H1 (cell line): ENCODE measurements at regions not wholly inside any gene's neighbourhood (a gene's known extent, or its start where the extent isn't known, plus 50 kb on each side); places are given as distances from the start of the nearest gene placed in this dataset.

Experiments
- CTCF ChIA-PET: fragments of 300-600 bp; sonication (Branson Sonifier 250); formaldehyde crosslinking; loops from one replicate; lab custom pipeline; 2021; ENCODE audit not compliant: partially characterized antibody; lab: Charles Lee
- POLR2A ChIA-PET: fragments of 300-600 bp; sonication (Branson Sonifier 250); formaldehyde crosslinking; loops from one replicate; lab custom pipeline; 2021; ENCODE audit warnings: inconsistent platforms; ENCODE audit not compliant: partially characterized antibody; lab: Charles Lee
- DNase-seq, 2 experiments: peaks; one replicate each; pipeline versions ENCODE4 v3.0.0 to v3.0.0-alpha.2; 2010 to 2022; ENCODE audit warnings: low spot score in 2 of 2, low read depth in 1 of 2, mixed read lengths in 1 of 2
- FAIRE-seq: peaks from 2 replicates; lab custom pipeline; 2011; peaks lifted over from hg19 to GRCh38; lab: Jason Lieb, UNC
- H2AFZ ChIP-seq: 2 replicates; pipeline ENCODE4 v1.8.1; 2012; ENCODE audit warnings: low read length, inconsistent platforms
- H2AK5ac ChIP-seq: 2 replicates; pipeline ENCODE4 v1.6.1; 2013; ENCODE audit warnings: low read depth, low read length
- H2BK120ac ChIP-seq: replicated peaks from 2 replicates; pipeline ENCODE3; 2013; ENCODE audit warnings: low read depth, low read length, inconsistent platforms
- H2BK12ac ChIP-seq: 2 replicates; pipeline ENCODE4 v1.6.1; 2013; ENCODE audit warnings: low read depth, low read length
- H2BK15ac ChIP-seq: 2 replicates; pipeline ENCODE4 v1.6.1; 2013; ENCODE audit warnings: low read length
- H2BK20ac ChIP-seq: 2 replicates; pipeline ENCODE4 v1.6.1; 2013; ENCODE audit warnings: low read length
- H2BK5ac ChIP-seq: 2 replicates; pipeline ENCODE4 v1.6.1; 2013; ENCODE audit warnings: low read depth, low read length
- H3K14ac ChIP-seq: 2 replicates; pipeline ENCODE4 v1.6.1; 2013; ENCODE audit warnings: inconsistent platforms; ENCODE audit not compliant: insufficient read length
- H3K18ac ChIP-seq: 2 replicates; pipeline ENCODE4 v1.6.1; 2013; ENCODE audit warnings: low read length; ENCODE audit errors: extremely low read depth
- H3K23ac ChIP-seq: 2 replicates; pipeline ENCODE4 v1.6.1; 2013; ENCODE audit warnings: inconsistent platforms; ENCODE audit not compliant: insufficient read length
- H3K23me2 ChIP-seq: 2 replicates; pipeline ENCODE4 v1.6.1; 2013; ENCODE audit warnings: low read depth, low read length
- H3K27ac ChIP-seq: 2 replicates; pipeline ENCODE4 v1.6.1; 2011; ENCODE audit warnings: low read depth, low read length, inconsistent platforms
- H3K27me3 ChIP-seq, 4 experiments: replicated peaks in 1 of 4; 1 replicate in 1 of 4; 2 replicates in 3 of 4; pipeline versions ENCODE4 v1.6.1 to v1.8.1; 2011 to 2013; ENCODE audit warnings: low read length in 3 of 4, mild to moderate bottlenecking in 3 of 4, inconsistent platforms in 2 of 4, mixed read lengths in 2 of 4, moderate library complexity in 1 of 4; ENCODE audit not compliant: control insufficient read depth in 3 of 4, insufficient read depth in 3 of 4; ENCODE audit errors: extremely low read depth in 1 of 4
- H3K36me3 ChIP-seq, 4 experiments: 2 replicates each; pipeline versions ENCODE4 v1.6.1 to v1.8.1; 2011 to 2013; ENCODE audit warnings: mild to moderate bottlenecking in 4 of 4, low read length in 3 of 4, moderate library complexity in 2 of 4, control low read depth in 1 of 4, inconsistent platforms in 1 of 4; ENCODE audit not compliant: insufficient read depth in 4 of 4, control insufficient read depth in 2 of 4
- H3K4ac ChIP-seq: replicated peaks from 2 replicates; pipeline ENCODE3; 2013; ENCODE audit warnings: low read length, low read depth, mixed read lengths, inconsistent platforms; ENCODE audit not compliant: insufficient read length
- H3K4me1 ChIP-seq, 4 experiments: replicated peaks in 1 of 4; 1 replicate in 1 of 4; 2 replicates in 3 of 4; pipeline versions ENCODE4 v1.6.1 to v1.8.1; 2011 to 2013; ENCODE audit warnings: low read length in 3 of 4, inconsistent platforms in 2 of 4, mixed read lengths in 1 of 4; ENCODE audit not compliant: insufficient read depth in 4 of 4, control insufficient read depth in 3 of 4
- H3K4me2 ChIP-seq, 2 experiments: 2 replicates each; pipeline versions ENCODE4 v1.6.1 to v1.8.1; 2011 to 2013; ENCODE audit warnings: low read depth in 2 of 2, low read length in 2 of 2, control low read depth in 1 of 2, inconsistent platforms in 1 of 2, mild to moderate bottlenecking in 1 of 2; ENCODE audit not compliant: insufficient read depth in 1 of 2
- H3K4me3 ChIP-seq, 4 experiments: fragments of 200-600, 300-600 bp in 1 of 4; sonication (generic), shearing (Covaris generic), sonication (Bioruptor Twin) in 1 of 4; 2 replicates each; pipeline versions ENCODE4 v1.5.1 to v1.8.1; 2011 to 2016; ENCODE audit warnings: low read length in 4 of 4, low read depth in 3 of 4, control low read depth in 2 of 4, inconsistent platforms in 2 of 4, mild to moderate bottlenecking in 2 of 4, mixed read lengths in 1 of 4, moderate library complexity in 1 of 4; ENCODE audit not compliant: insufficient read depth in 2 of 4; ENCODE audit errors: extremely low read depth in 1 of 4
- H3K56ac ChIP-seq: replicated peaks from 2 replicates; pipeline ENCODE3; 2013; ENCODE audit warnings: low read depth, mild to moderate bottlenecking, mixed read lengths, low read length, inconsistent platforms; ENCODE audit not compliant: insufficient read length
- H3K79me1 ChIP-seq: 2 replicates; pipeline ENCODE4 v1.6.1; 2013; ENCODE audit warnings: low read depth, low read length, control low read depth
- H3K79me2 ChIP-seq, 2 experiments: 2 replicates each; pipeline versions ENCODE4 v1.6.1 to v1.8.1; 2012 to 2013; ENCODE audit warnings: low read length in 2 of 2, mild to moderate bottlenecking in 2 of 2, inconsistent platforms in 1 of 2; ENCODE audit not compliant: insufficient read depth in 2 of 2, control insufficient read depth in 1 of 2
- H3K9ac ChIP-seq, 4 experiments: replicated peaks in 1 of 4; 1 replicate in 1 of 4; 2 replicates in 3 of 4; pipeline versions ENCODE4 v1.6.1 to v1.8.1; 2011 to 2013; ENCODE audit warnings: low read depth in 3 of 4, low read length in 3 of 4, control low read depth in 2 of 4, mild to moderate bottlenecking in 2 of 4, moderate library complexity in 2 of 4, inconsistent platforms in 1 of 4; ENCODE audit errors: extremely low read depth in 1 of 4
- H3K9me3 ChIP-seq, 2 experiments: 2 replicates each; pipeline versions ENCODE4 v1.6.1 to v1.8.1; 2012 to 2013; ENCODE audit warnings: mild to moderate bottlenecking in 2 of 2, moderate library complexity in 2 of 2, control low read depth in 1 of 2, inconsistent platforms in 1 of 2, low read depth in 1 of 2, low read length in 1 of 2, mixed read lengths in 1 of 2; ENCODE audit not compliant: insufficient read depth in 2 of 2
- H4K20me1 ChIP-seq, 2 experiments: replicated peaks in 1 of 2; 2 replicates each; pipeline versions ENCODE3 to v1.8.1; 2011 to 2013; ENCODE audit warnings: inconsistent platforms in 2 of 2, low read length in 2 of 2, mild to moderate bottlenecking in 1 of 2; ENCODE audit not compliant: insufficient read depth in 2 of 2, control insufficient read depth in 1 of 2
- H4K5ac ChIP-seq: 2 replicates; pipeline ENCODE4 v1.6.1; 2013; ENCODE audit warnings: low read length, low read depth, mixed read lengths, inconsistent platforms; ENCODE audit not compliant: insufficient read length
- H4K8ac ChIP-seq: 2 replicates; pipeline ENCODE4 v1.8.0; 2013; ENCODE audit warnings: mild to moderate bottlenecking, moderate library complexity, low read length, inconsistent platforms; ENCODE audit not compliant: insufficient read depth; ENCODE audit errors: extremely low read depth
- H4K91ac ChIP-seq: replicated peaks from 2 replicates; pipeline ENCODE3; 2013; ENCODE audit warnings: low read length, mixed read lengths, inconsistent platforms; ENCODE audit not compliant: insufficient read length
- POU5F1 ChIP-seq: IDR thresholded peaks from 2 replicates; pipeline ENCODE4 v1.6.1; 2011; ENCODE audit warnings: low read depth, mild to moderate bottlenecking, low read length, moderate library complexity
- WGBS, 2 experiments: shearing (Covaris generic) in 1 of 2; methylation state at CpG; one replicate each; pipeline versions ENCODE4 v1.1.6 to v1.1.7; 2013 to 2015; ENCODE audit warnings: low lambda C conversion rate in 2 of 2, mixed read lengths in 2 of 2, inconsistent platforms in 1 of 2, low coverage in 1 of 2, missing lambda C conversion rate in 1 of 2; ENCODE audit not compliant: insufficient replicate concordance in 2 of 2, insufficient coverage in 1 of 2, insufficient read length in 1 of 2; ENCODE audit errors: extremely low coverage in 1 of 2, missing lambda C conversion rate in 1 of 2; 5-methylcytosine and 5-hydroxymethylcytosine counted together

GRCh38 chr20:57069442-57069841, 197.0 kb downstream of the BMP7 start:
- no peak overlapping the region for H4K91ac ChIP-seq
- no peak overlapping the region for H2BK20ac ChIP-seq
- no peak overlapping the region for H3K27ac ChIP-seq
- no peaks in the 10 kb centered on the region for H3K79me2 ChIP-seq
- no peak overlapping the region for H2BK15ac ChIP-seq
- H3K23me2 ChIP-seq, result peaks cover 3% of the 10 kb centered on the region
- H3K9ac ChIP-seq, result no peak overlapping the region
- H3K4me3 ChIP-seq, result no peak overlapping the region
- H3K4me2 ChIP-seq, result no peak overlapping the region
- 80% methylated on average over 8 of the region's 8 CpGs; no CpG with 5 or more reads in 1 of the 2 experiments for WGBS, 2 experiments
- no peak overlapping the region for H3K14ac ChIP-seq
- no peak overlapping the region for H4K8ac ChIP-seq
- H3K4ac ChIP-seq, result no peak overlapping the region
- H3K56ac ChIP-seq, result no peak overlapping the region
- no peaks in the 10 kb centered on the region for H3K36me3 ChIP-seq
- peaks cover 4 to 18% (median 9%) of the 10 kb centered on the region in 4 experiments for H3K4me1 ChIP-seq
- H2AK5ac ChIP-seq, result no peak overlapping the region
- H4K20me1 ChIP-seq, result no peaks in the 10 kb centered on the region
- H2AFZ ChIP-seq, result no peak overlapping the region
- TF ChIP-seq POU5F1, result no peak
- no peak overlapping the region for H4K5ac ChIP-seq
- no peak overlapping the region for H3K23ac ChIP-seq
- H2BK120ac ChIP-seq, result no peak overlapping the region
- H2BK12ac ChIP-seq, result no peak overlapping the region
- DNase-seq, result no peak
- H3K79me1 ChIP-seq, result no peaks in the 10 kb centered on the region
- H3K9me3 ChIP-seq, result no peaks in the 10 kb centered on the region
- peaks cover 4 to 27% (median 19%) of the 10 kb centered on the region in 4 experiments for H3K27me3 ChIP-seq
- no peak overlapping the region for H2BK5ac ChIP-seq
- no peak overlapping the region for H3K18ac ChIP-seq
- POLR2A ChIA-PET, result no interaction called here
- CTCF ChIA-PET, result interaction anchor here (0.6 to 4.3 kb wide), 8 partner anchors 8 to 264 kb away, joined by 3 to 24 read pairs (median 4); no protein-coding TSS in a partner anchor
- FAIRE-seq, result no peak
